RWPE1 (cell line): ENCODE measurements at regions not wholly inside any gene's neighbourhood (a gene's known extent, or its start where the extent isn't known, plus 50 kb on each side); places are given as distances from the start of the nearest gene placed in this dataset.

Experiments
- CTCF ChIA-PET: fragments of 350-600 bp; sonication (Branson Sonifier 250); formaldehyde crosslinking; extraction: SDS; loops from one replicate; lab custom pipeline; 2021; lab: Yijun Ruan, JAX
- POLR2A ChIA-PET: fragments of 400-600 bp; formaldehyde crosslinking; extraction: SDS; loops from one replicate; lab custom pipeline; 2020; ENCODE audit warnings: antibody characterized with exemption; ENCODE audit not compliant: low non-redundant PET; lab: Yijun Ruan, JAX
- DNase-seq: peaks from one replicate; pipeline ENCODE4 v3.0.0; 2012; ENCODE audit warnings: low spot score
- H3K27ac ChIP-seq: fragments of 450-650 bp; 2 replicates; pipeline ENCODE4 v1.5.1; 2017
- TF ChIP-seq, protein P1 (sequence below): fragments of 450-650 bp; conservative IDR thresholded peaks from 2 replicates; pipeline ENCODE4 v1.5.1; 2017; ENCODE audit warnings: low read depth, mild to moderate bottlenecking

DNA sequence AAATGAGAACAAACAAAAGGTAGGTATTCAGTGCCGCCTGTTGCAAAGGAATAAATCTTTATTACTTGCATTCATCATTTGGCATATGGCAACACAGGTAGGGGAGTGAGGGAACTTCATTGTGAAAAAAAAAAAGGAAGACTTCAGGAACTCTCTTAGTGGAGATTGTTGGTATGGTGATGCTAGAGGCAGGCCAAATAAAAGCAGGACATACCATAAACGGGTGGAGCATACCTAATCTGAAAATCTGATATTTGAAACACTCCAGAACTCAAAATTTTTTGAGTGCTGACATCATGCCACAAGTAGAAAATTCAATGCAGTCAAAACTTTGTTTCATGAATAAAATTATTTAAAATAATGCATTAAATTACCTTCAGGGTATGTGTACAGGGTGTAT, 425.8 kb upstream of the SYT4 start:
- ChIA-PET POLR2A (no interaction called here), CTCF (no interaction called here)
- TF ChIP-seq, protein P1, sequence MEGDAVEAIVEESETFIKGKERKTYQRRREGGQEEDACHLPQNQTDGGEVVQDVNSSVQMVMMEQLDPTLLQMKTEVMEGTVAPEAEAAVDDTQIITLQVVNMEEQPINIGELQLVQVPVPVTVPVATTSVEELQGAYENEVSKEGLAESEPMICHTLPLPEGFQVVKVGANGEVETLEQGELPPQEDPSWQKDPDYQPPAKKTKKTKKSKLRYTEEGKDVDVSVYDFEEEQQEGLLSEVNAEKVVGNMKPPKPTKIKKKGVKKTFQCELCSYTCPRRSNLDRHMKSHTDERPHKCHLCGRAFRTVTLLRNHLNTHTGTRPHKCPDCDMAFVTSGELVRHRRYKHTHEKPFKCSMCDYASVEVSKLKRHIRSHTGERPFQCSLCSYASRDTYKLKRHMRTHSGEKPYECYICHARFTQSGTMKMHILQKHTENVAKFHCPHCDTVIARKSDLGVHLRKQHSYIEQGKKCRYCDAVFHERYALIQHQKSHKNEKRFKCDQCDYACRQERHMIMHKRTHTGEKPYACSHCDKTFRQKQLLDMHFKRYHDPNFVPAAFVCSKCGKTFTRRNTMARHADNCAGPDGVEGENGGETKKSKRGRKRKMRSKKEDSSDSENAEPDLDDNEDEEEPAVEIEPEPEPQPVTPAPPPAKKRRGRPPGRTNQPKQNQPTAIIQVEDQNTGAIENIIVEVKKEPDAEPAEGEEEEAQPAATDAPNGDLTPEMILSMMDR, result no peak
- DNase-seq, result no peak
- H3K27ac ChIP-seq, result no peak overlapping the region

DNA sequence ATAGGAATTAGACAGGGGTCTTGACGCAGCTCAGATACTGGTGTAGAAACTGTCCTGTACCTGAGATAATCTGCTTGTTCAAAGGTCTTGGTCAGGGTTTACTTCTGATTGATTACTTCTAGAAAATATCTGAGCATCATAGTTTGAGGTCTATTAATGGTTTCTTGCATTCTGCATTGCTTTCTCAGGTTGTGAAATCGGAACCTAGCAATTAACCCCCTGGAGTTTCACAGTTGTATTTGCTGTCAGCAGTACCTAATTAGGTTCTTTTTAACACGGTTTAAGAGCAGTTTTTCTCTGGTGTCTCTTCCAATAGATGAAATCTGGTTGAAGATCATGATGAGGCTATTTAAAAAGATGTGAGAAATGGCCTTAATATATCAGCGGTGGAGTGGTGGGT, 428.6 kb upstream of the SYT4 start:
- TF ChIP-seq, protein P1, result no peak
- ChIA-PET CTCF (no interaction called here), POLR2A (no interaction called here)
- DNase-seq, result no peak
- no peak overlapping the region for H3K27ac ChIP-seq

DNA sequence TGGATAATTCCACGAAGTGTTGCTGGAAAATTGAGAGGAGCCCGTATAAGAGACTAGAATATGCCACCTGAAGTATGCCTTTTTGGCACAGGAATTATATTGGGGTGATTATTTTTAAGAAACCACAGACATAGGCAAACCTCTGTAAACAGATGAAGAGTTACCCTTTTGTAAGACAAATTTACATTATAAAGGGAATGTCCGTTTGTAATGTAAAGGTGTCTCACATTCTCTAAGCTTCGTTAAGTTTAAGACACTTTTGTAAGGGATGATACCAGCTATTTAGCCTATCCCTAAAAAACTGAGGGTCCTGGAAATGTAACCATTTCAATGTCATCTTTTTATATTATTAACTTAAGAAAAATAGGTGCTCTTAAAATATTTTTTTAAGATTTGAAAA, 432.8 kb upstream of the SYT4 start:
- H3K27ac ChIP-seq, result no peak overlapping the region
- no peak for DNase-seq
- CTCF ChIA-PET, result interaction anchor here (0.5 kb wide), 1 partner anchor 1065 kb away, joined by 4 read pairs; no protein-coding TSS in a partner anchor
- POLR2A ChIA-PET, result no interaction called here
- TF ChIP-seq, protein P1, result no peak

DNA sequence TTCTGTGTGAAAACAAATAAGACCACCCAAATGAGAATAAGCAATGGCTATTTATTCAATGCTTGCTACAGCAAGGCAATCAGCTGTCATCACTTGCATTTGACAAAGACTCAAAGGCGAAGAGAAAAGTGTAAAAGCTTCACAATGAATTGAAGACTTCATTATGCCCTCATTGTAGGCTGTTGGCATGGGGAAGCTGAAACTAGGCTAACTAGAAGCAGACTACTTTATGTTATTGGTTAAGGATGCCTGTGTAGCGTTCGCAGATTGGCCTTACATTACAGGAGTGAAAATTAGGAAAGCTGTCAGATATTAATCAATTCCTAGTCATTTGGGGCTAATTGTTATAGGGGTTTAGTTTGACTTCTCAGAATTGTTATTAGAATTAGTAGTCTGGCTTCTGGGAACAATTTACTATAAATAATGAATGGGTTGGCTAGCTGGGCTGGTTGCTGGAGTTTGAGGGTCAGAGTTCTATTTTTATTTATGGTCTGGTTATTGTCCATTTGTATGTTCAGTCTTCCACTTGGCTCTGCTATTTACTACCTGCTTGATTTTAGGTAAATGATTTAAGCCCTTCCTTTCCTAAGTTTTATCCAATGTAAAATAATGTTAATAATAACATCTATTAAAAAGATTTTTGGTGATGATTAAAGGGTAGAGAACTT, 437.2 kb upstream of the SYT4 start:
- ChIA-PET CTCF (no interaction called here), POLR2A (no interaction called here)
- TF ChIP-seq, protein P1, result no peak
- H3K27ac ChIP-seq, result no peak overlapping the region
- no peak for DNase-seq

DNA sequence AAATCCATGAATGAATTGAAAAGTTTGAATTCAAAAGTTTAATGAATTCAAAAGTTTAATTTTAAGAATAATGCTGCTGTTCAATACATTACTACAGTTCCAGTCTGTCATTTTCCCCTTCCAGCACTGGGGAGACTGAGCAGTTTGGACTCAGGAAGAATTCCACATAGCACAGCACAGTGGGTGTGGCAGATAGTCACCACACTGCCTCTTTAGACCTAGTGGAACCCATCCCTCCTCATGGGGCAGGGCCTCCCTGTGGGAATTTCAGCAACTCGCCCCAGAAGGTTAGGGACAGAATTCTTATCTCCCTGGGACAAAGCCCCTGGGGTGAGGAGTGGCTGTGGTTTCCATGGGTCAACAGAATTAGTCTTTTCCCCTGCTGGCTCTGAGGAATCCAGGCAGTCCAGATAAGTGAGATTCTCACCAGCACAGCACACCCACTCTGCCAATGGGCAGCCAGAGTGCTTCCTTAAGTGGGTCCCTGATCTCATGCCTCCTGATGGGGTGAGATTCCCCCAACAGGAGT, 442.0 kb upstream of the SYT4 start:
- H3K27ac ChIP-seq, result no peak overlapping the region
- TF ChIP-seq, protein P1, result no peak
- POLR2A ChIA-PET, result no interaction called here
- DNase-seq, result no peak
- CTCF ChIA-PET, result no interaction called here

DNA sequence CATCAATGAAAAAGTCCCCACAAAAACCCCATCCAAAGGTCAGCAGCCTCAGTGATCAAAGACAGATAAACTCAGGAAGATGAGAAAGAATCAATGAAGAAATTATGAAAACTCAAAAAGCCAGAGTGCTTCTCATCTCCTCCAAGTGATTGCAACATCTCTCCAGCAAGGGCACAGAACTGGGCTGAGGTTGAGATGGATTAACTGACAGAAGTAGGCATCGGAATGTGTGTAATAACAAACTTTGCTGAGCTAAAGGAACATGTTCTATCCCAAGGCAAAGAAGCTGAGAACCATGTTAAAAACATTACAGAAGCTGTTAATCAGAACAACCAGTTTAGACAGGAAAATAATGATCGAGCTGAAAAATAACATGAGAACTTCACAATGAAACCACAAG, 442.8 kb upstream of the SYT4 start:
- ChIA-PET CTCF (no interaction called here), POLR2A (no interaction called here)
- no peak overlapping the region for H3K27ac ChIP-seq
- TF ChIP-seq, protein P1, result no peak
- no peak for DNase-seq
